ENCODE measurements at regions not wholly inside any gene's neighbourhood (a gene's known extent, or its start where the extent isn't known, plus 50 kb on each side); places are given as distances from the start of the nearest gene placed in this dataset.

- DNase-seq = no peak
These were observed 114.3 kb upstream of the DAP start for GRCh38 chr5:10875201-10875768.

GRCh38 chr5:10874541-10874940 lies 113.5 kb upstream of the DAP start:
- no peak for DNase-seq

GRCh38 chr5:10870791-10871190 lies 109.8 kb upstream of the DAP start:
- no peak for DNase-seq

GRCh38 chr5:10868956-10869355 lies 107.9 kb upstream of the DAP start:
- no peak for DNase-seq

- no peak for DNase-seq
These were observed 106.6 kb upstream of the DAP start for GRCh38 chr5:10867389-10868303.

- no peak for DNase-seq
These were observed 105.9 kb upstream of the DAP start for GRCh38 chr5:10866913-10867312.

GRCh38 chr5:10863763-10864383 lies 102.8 kb upstream of the DAP start:
- DNase-seq = peak; percentile 26 to 39

- DNase-seq = no peak
These were observed 101.1 kb upstream of the DAP start for GRCh38 chr5:10862085-10862484.

GRCh38 chr5:10861423-10861790 lies 100.4 kb upstream of the DAP start:
- DNase-seq = no peak

GRCh38 chr5:10860645-10861422 lies 99.8 kb upstream of the DAP start:
- DNase-seq = no peak

GRCh38 chr5:10860196-10860543 lies 99.1 kb upstream of the DAP start:
- DNase-seq = no peak

- no peak for DNase-seq
These were observed 98.6 kb upstream of the DAP start for GRCh38 chr5:10859393-10860195.

GRCh38 chr5:10858945-10859344 lies 97.9 kb upstream of the DAP start:
- no peak for DNase-seq

GRCh38 chr5:10858307-10858706 lies 97.3 kb upstream of the DAP start:
- DNase-seq = no peak

- DNase-seq = no peak
These were observed 96.3 kb upstream of the DAP start for GRCh38 chr5:10857338-10857733.

GRCh38 chr5:10856683-10857337 lies 95.8 kb upstream of the DAP start:
- DNase-seq = peak in 1 of 2 experiments; percentile 30

GRCh38 chr5:10856071-10856470 lies 95.0 kb upstream of the DAP start:
- no peak for DNase-seq

GRCh38 chr5:10854506-10855277 lies 93.7 kb upstream of the DAP start:
- no peak for DNase-seq

- DNase-seq = no peak
These were observed 92.1 kb upstream of the DAP start for GRCh38 chr5:10853154-10853553.

GRCh38 chr5:10849278-10849677 lies 88.2 kb upstream of the DAP start:
- DNase-seq = no peak

- DNase-seq = no peak
These were observed 83.0 kb upstream of the DAP start for GRCh38 chr5:10844016-10844415.

Data from stimulated activated CD4-positive, alpha-beta T cell treated with anti-CD3 and anti-CD28 coated beads, Interleukin-4, amount 100 ng/mL, for 4 hours (primary cell).